Transverse colon (tissue), 4 donors: ENCODE measurements at regions not wholly inside any gene's neighbourhood (a gene's known extent, or its start where the extent isn't known, plus 50 kb on each side); places are given as distances from the start of the nearest gene placed in this dataset.

Experiments used
- CTCF ChIP-seq, 5 experiments: fragments of 200-600 bp in 3 of 5; fragments of 450-650 bp in 2 of 5; sonication (generic) in 3 of 5; IDR thresholded peaks; 1 replicate in 2 of 5; 2 replicates in 3 of 5; pipeline ENCODE4 v1.5.1; 2016 to 2017; ENCODE audit warnings: antibody characterized with exemption in 5 of 5, inconsistent platforms in 3 of 5, mild to moderate bottlenecking in 2 of 5, moderate library complexity in 1 of 5
- POLR2A ChIP-seq: fragments of 450-650 bp; IDR thresholded peaks from one replicate; pipeline ENCODE4 v1.6.1; 2016; ENCODE audit warnings: antibody characterized with exemption, mild to moderate bottlenecking, moderate library complexity
- POLR2AphosphoS5 ChIP-seq, 3 donors: sonication (generic); formaldehyde crosslinking; IDR thresholded peaks; one replicate each; pipeline ENCODE4 v1.6.1; 2016; ENCODE audit warnings: antibody characterized with exemption in 3 of 3

- TF ChIP-seq POLR2AphosphoS5 (IDR thresholded peaks at IDR 0.05) (no peak), CTCF (IDR thresholded peaks at IDR 0.05) (no peak), POLR2A (no peak)
These were observed 60.0 kb upstream of the HTATIP2 start for GRCh38 chr11:20303391-20303965.
